ENCODE measurements at regions not wholly inside any gene's neighbourhood (a gene's known extent, or its start where the extent isn't known, plus 50 kb on each side); places are given as distances from the start of the nearest gene placed in this dataset.

DNA sequence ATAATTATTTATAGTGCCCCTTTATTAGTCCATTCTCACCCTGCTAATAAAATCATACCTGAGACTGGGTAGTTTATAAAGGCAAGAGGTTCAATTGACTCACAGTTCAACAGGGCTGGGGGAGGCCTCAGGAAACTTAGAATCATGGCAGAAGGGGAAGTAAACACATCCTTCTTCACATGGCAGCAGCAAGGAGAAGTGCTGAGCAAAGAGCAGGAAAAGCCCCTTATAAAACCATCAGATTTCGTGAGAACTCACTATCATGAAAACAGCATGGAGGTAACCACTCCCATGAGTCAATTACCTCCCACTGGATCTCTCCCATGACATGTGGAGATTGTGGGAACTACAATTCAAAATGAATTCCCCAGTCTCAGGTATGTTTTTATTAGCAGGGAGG lies 89.9 kb upstream of the STARD13 start:
- no peaks in the 10 kb centered on the region for H3K27me3 ChIP-seq (ENCODE audit: insufficient read depth, low read length)
- no peak overlapping the region for H3K4me2 ChIP-seq (ENCODE audit: insufficient read depth, insufficient read length, low read length)
- WGBS (ENCODE audit: extremely low coverage, insufficient read length, low lambda C conversion rate), result no CpG with 5 or more reads among the region's 1 CpG

More for the DNA sequence above, 89.9 kb upstream of the STARD13 start:
- H3K23me2 ChIP-seq (ENCODE audit: insufficient read length, low read depth, low read length, poor library complexity, severe bottlenecking), result no peaks in the 10 kb centered on the region
- H3K4me3 Mint-ChIP-seq, result no peak overlapping the region
- H4K20me1 ChIP-seq (ENCODE audit: control insufficient read depth, insufficient read depth, insufficient read length), result no peaks in the 10 kb centered on the region
- no peak overlapping the region for H3K18ac ChIP-seq (ENCODE audit: insufficient read length, low read depth, low read length)
- H2AFZ ChIP-seq (ENCODE audit: low read length), result no peak overlapping the region
- no peak for DNase-seq
- H3K27ac Mint-ChIP-seq, result no peak overlapping the region
- TF ChIP-seq CTCF (conservative IDR thresholded peaks at IDR 0.05), result no peak
- no peak overlapping the region for H4K5ac ChIP-seq (ENCODE audit: insufficient read length, low read depth, low read length)
- H3K79me1 ChIP-seq (ENCODE audit: insufficient read depth, low read depth, low read length, poor library complexity, severe bottlenecking), result no peaks in the 10 kb centered on the region
- H2AK5ac ChIP-seq (ENCODE audit: insufficient read length, low read length), result no peak overlapping the region
- H2BK5ac ChIP-seq (ENCODE audit: insufficient read length, low read length), result no peak overlapping the region
- peaks cover 4 to 5% of the 10 kb centered on the region in 2 experiments for H3K4me1 Mint-ChIP-seq
- H3K4me1 ChIP-seq (ENCODE audit: insufficient read depth, low read length), result no peaks in the 10 kb centered on the region; the same call in 1 of the 2 replicates
- H4K8ac ChIP-seq (replicated peaks; ENCODE audit: insufficient read length, low read depth, low read length), result no peak overlapping the region
- H3K14ac ChIP-seq (ENCODE audit: insufficient read depth, low read length), result no peak overlapping the region
- no peak overlapping the region for H2BK120ac ChIP-seq (ENCODE audit: low read depth, low read length, poor library complexity, severe bottlenecking)
- no peaks in the 10 kb centered on the region for H3K9me3 Mint-ChIP-seq
- no peak overlapping the region for H2BK12ac ChIP-seq (ENCODE audit: insufficient read length, low read depth, low read length)
- no peaks in the 10 kb centered on the region for H3K27me3 Mint-ChIP-seq (ENCODE audit: low read depth)
- H3K56ac ChIP-seq (ENCODE audit: insufficient read length, low read depth, low read length), result no peak overlapping the region
- H3K9ac ChIP-seq (ENCODE audit: extremely low read depth, insufficient read length, low read length), result no peak overlapping the region
- no peak overlapping the region for H4K91ac ChIP-seq (ENCODE audit: insufficient read length, low read depth, low read length)
- no peak overlapping the region for H3K23ac ChIP-seq (ENCODE audit: insufficient read length, low read depth, low read length)
- H2BK15ac ChIP-seq (ENCODE audit: low read depth, low read length), result no peak overlapping the region
- H3K36me3 Mint-ChIP-seq (ENCODE audit: insufficient read depth in 1 of 3, low read depth in 3 of 3), result no peaks in the 10 kb centered on the region
- H3K4ac ChIP-seq (ENCODE audit: low read depth, low read length), result no peak overlapping the region
- H3T11ph ChIP-seq (ENCODE audit: low read length), result no peak overlapping the region
- H3K27ac ChIP-seq (ENCODE audit: insufficient read length, low read depth, low read length), result no peak overlapping the region
- H3K79me2 ChIP-seq (ENCODE audit: insufficient read depth, low read length), result no peaks in the 10 kb centered on the region
- no peak overlapping the region for H2BK20ac ChIP-seq (ENCODE audit: low read depth, low read length, poor library complexity, severe bottlenecking)
- no peaks in the 10 kb centered on the region for H3K9me3 ChIP-seq (ENCODE audit: control insufficient read depth, low read depth, low read length)
